WTC11 (cell line): ENCODE measurements at regions not wholly inside any gene's neighbourhood (a gene's known extent, or its start where the extent isn't known, plus 50 kb on each side); places are given as distances from the start of the nearest gene placed in this dataset.

Experiments
- ATAC-seq: fragments of 200-7000 bp; cut with Tn5 transposase; 2 replicates; pipeline ENCODE4 v1.10.0; 2021; ENCODE audit warnings: mild to moderate bottlenecking, moderate library complexity
- CTCF ChIA-PET: fragments of 300-600 bp; sonication (Branson Sonifier 250); formaldehyde crosslinking; loops from one replicate; lab custom pipeline; 2021; ENCODE audit warnings: antibody characterized with exemption; lab: Charles Lee
- POLR2A ChIA-PET: fragments of 350-600 bp; sonication (Branson Sonifier 250); formaldehyde crosslinking; loops from one replicate; lab custom pipeline; 2021; ENCODE audit warnings: antibody characterized with exemption; lab: Charles Lee
- DNase-seq: peaks from one replicate; pipeline ENCODE4 v3.0.0; 2021; ENCODE audit warnings: low spot score
- H3K27ac Mint-ChIP-seq: 2 replicates; pipeline ENCODE4 v1.8.0; 2021; ENCODE audit warnings: mixed read lengths
- H3K27me3 Mint-ChIP-seq: 2 replicates; pipeline ENCODE4 v1.8.0; 2021; ENCODE audit warnings: low read depth, mild to moderate bottlenecking, moderate library complexity, mixed read lengths
- H3K36me3 Mint-ChIP-seq: 2 replicates; pipeline ENCODE4 v1.8.0; 2021; ENCODE audit warnings: mixed read lengths
- H3K4me1 Mint-ChIP-seq: 2 replicates; pipeline ENCODE4 v1.8.0; 2022; ENCODE audit warnings: mixed read lengths
- H3K4me3 Mint-ChIP-seq: 2 replicates; pipeline ENCODE4 v1.8.0; 2021; ENCODE audit warnings: mild to moderate bottlenecking, moderate library complexity, mixed read lengths
- H3K9me3 Mint-ChIP-seq: 2 replicates; pipeline ENCODE4 v1.8.0; 2021; ENCODE audit warnings: mixed read lengths
- CBFB ChIP-seq: sonication (generic); formaldehyde crosslinking; IDR thresholded peaks from 2 replicates; pipeline ENCODE4 v1.8.1; 2022; ENCODE audit warnings: mild to moderate bottlenecking, low read depth, missing genetic modification reagents
- EMX1 ChIP-seq: fragments of 250-450 bp; sonication (Bioruptor Pico); IDR thresholded peaks from 2 replicates; pipeline ENCODE4 v1.8.0; 2021; ENCODE audit warnings: mild to moderate bottlenecking
- ESRRA ChIP-seq: sonication (generic); formaldehyde crosslinking; IDR thresholded peaks from 2 replicates; pipeline ENCODE4 v1.8.1; 2022; ENCODE audit warnings: mild to moderate bottlenecking, missing genetic modification reagents, borderline replicate concordance
- FOXK1 ChIP-seq: sonication (generic); formaldehyde crosslinking; IDR thresholded peaks from 2 replicates; pipeline ENCODE4 v1.8.0; 2022; ENCODE audit warnings: mild to moderate bottlenecking, moderate library complexity, missing genetic modification reagents
- HMGA2 ChIP-seq: fragments of 250-450 bp; sonication (Bioruptor Pico); IDR thresholded peaks from 2 replicates; pipeline ENCODE4 v1.4.0; 2021; ENCODE audit warnings: mild to moderate bottlenecking, moderate library complexity
- RELA ChIP-seq: sonication (generic); formaldehyde crosslinking; IDR thresholded peaks from 2 replicates; pipeline ENCODE4 v1.8.1; 2022; ENCODE audit warnings: missing genetic modification reagents, mild to moderate bottlenecking, borderline replicate concordance
- SMAD3 ChIP-seq: sonication (generic); formaldehyde crosslinking; IDR thresholded peaks from 2 replicates; pipeline ENCODE4 v1.8.0; 2022; ENCODE audit warnings: missing genetic modification reagents, mild to moderate bottlenecking, borderline replicate concordance
- SMAD4 ChIP-seq: sonication (generic); formaldehyde crosslinking; IDR thresholded peaks from 2 replicates; pipeline ENCODE4 v1.8.0; 2022; ENCODE audit warnings: mild to moderate bottlenecking, missing genetic modification reagents
- ZBTB21 ChIP-seq: sonication (generic); formaldehyde crosslinking; IDR thresholded peaks from 2 replicates; pipeline ENCODE4 v1.8.1; 2023; ENCODE audit warnings: mild to moderate bottlenecking, missing genetic modification reagents, borderline replicate concordance
- ZNF219 ChIP-seq: sonication (generic); formaldehyde crosslinking; IDR thresholded peaks from 2 replicates; pipeline ENCODE4 v1.8.0; 2023; ENCODE audit warnings: missing genetic modification reagents, mild to moderate bottlenecking, borderline replicate concordance
- ZNF423 ChIP-seq: fragments of 250-450 bp; sonication (Bioruptor Pico); IDR thresholded peaks from 2 replicates; pipeline ENCODE4 v2.1.2; 2022; ENCODE audit warnings: mild to moderate bottlenecking, moderate library complexity
- TF ChIP-seq, protein P1 (sequence below): fragments of 250-450 bp; sonication (Bioruptor Pico); conservative IDR thresholded peaks from 2 replicates; pipeline ENCODE4 v1.9.0; 2021; ENCODE audit warnings: mild to moderate bottlenecking
- TF ChIP-seq, protein P2 (sequence below): sonication (generic); formaldehyde crosslinking; IDR thresholded peaks from 2 replicates; pipeline ENCODE4 v1.8.0; 2023; ENCODE audit warnings: missing genetic modification reagents, mild to moderate bottlenecking, borderline replicate concordance
- TF ChIP-seq, protein P3 (sequence below): fragments of 250-450 bp; sonication (Bioruptor Pico); IDR thresholded peaks from 2 replicates; pipeline ENCODE4 v1.9.0; 2021; ENCODE audit warnings: mild to moderate bottlenecking, borderline replicate concordance
- TF ChIP-seq, protein P4 (sequence below): sonication (generic); formaldehyde crosslinking; IDR thresholded peaks from 2 replicates; pipeline ENCODE4 v1.8.0; 2022; ENCODE audit warnings: mild to moderate bottlenecking, missing genetic modification reagents
- TF ChIP-seq, protein P5 (sequence below): fragments of 250-450 bp; sonication (Bioruptor Pico); IDR thresholded peaks from 2 replicates; pipeline ENCODE4 v1.9.0; 2021; ENCODE audit warnings: moderate library complexity, mild to moderate bottlenecking, inconsistent platforms, borderline replicate concordance
- TF ChIP-seq, protein P6 (sequence below): fragments of 250-450 bp; sonication (Bioruptor Pico); IDR thresholded peaks from 2 replicates; pipeline ENCODE4 v2.1.2; 2022; ENCODE audit warnings: mild to moderate bottlenecking, moderate library complexity
- TF ChIP-seq, protein P7 (sequence below): sonication (generic); formaldehyde crosslinking; IDR thresholded peaks from 2 replicates; pipeline ENCODE4 v1.8.1; 2023; ENCODE audit warnings: mild to moderate bottlenecking, missing genetic modification reagents

DNA sequence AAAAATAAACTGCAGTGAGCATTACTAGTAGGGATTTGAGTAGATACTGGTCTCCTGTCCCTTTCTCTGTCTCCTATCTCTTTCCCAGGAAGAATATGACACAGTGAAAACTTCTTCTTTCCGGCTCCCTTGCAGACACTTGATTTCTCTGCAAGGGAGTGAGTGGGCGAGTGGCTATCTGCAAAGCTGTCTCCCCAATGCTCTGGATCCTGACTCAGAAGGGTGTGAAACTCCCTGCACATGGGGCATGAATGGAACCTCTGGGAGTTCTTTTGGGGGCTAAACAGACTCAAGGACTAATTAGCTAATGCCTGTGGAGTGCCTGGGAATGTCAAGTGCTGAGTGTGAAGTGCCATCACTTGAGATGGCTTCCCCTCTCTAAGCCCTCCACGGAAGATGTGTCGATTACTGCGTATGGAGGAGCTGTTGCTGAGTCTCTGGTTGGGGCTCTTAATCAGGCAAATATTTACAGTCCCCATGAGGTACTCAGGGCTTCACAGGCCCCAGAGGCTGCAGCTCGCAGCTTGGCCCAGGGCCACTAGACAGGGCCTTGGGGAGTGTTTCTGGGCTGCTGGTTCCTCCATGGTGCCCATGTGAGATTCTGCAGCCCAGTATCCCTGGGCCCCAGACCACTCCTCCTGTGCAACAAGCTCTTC lies 139.8 kb downstream of the RPS24 start:
- Mint-ChIP-seq H3K4me3 (no peak overlapping the region), H3K9me3 (peaks cover 12% of the 10 kb centered on the region; the same call in 1 of the 2 replicates), H3K4me1 (peaks cover 55% of the 10 kb centered on the region), H3K36me3 (no peaks in the 10 kb centered on the region), H3K27me3 (peaks cover 11% of the 10 kb centered on the region), H3K27ac (no peak overlapping the region)
- TF ChIP-seq, protein P1, sequence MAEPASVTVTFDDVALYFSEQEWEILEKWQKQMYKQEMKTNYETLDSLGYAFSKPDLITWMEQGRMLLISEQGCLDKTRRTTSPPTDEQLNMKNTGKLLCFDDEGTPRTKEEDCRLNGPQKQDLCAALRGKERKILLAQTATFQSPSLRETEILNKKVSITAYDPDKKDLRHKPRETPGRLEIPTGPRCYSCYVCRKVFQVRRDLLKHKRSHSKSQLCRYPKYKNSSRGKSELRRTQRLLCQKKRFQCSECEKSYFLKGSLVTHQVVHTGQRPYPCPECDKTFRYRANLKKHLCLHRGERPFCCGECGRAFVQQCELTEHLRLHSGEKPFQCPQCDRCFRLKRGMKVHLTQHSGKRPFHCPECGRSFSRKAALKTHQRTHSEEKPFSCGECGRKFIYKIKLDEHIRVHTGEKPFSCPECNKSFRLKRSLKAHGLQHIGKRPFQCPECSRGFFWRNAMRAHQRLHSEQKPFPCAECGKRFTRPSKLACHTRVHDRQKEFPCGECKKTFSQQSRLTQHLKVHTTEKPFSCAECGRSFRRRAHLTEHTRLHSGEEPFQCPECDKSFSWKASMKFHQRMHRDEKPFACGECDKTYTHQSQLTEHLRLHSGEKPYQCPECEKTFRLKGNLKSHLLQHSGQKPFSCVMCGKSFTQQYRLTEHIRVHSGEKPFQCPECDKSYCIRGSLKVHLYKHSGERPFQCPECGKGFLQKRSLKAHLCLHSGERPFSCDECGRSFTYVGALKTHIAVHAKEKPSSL: no peak
- TF ChIP-seq, protein P2, sequence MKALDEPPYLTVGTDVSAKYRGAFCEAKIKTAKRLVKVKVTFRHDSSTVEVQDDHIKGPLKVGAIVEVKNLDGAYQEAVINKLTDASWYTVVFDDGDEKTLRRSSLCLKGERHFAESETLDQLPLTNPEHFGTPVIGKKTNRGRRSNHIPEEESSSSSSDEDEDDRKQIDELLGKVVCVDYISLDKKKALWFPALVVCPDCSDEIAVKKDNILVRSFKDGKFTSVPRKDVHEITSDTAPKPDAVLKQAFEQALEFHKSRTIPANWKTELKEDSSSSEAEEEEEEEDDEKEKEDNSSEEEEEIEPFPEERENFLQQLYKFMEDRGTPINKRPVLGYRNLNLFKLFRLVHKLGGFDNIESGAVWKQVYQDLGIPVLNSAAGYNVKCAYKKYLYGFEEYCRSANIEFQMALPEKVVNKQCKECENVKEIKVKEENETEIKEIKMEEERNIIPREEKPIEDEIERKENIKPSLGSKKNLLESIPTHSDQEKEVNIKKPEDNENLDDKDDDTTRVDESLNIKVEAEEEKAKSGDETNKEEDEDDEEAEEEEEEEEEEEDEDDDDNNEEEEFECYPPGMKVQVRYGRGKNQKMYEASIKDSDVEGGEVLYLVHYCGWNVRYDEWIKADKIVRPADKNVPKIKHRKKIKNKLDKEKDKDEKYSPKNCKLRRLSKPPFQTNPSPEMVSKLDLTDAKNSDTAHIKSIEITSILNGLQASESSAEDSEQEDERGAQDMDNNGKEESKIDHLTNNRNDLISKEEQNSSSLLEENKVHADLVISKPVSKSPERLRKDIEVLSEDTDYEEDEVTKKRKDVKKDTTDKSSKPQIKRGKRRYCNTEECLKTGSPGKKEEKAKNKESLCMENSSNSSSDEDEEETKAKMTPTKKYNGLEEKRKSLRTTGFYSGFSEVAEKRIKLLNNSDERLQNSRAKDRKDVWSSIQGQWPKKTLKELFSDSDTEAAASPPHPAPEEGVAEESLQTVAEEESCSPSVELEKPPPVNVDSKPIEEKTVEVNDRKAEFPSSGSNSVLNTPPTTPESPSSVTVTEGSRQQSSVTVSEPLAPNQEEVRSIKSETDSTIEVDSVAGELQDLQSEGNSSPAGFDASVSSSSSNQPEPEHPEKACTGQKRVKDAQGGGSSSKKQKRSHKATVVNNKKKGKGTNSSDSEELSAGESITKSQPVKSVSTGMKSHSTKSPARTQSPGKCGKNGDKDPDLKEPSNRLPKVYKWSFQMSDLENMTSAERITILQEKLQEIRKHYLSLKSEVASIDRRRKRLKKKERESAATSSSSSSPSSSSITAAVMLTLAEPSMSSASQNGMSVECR: no peak
- TF ChIP-seq SMAD3 (CRISPR knock-in tag) (no peak), CBFB (no peak), ESRRA (CRISPR knock-in tag) (no peak), ZBTB21 (CRISPR knock-in tag) (no peak)
- TF ChIP-seq, protein P3, sequence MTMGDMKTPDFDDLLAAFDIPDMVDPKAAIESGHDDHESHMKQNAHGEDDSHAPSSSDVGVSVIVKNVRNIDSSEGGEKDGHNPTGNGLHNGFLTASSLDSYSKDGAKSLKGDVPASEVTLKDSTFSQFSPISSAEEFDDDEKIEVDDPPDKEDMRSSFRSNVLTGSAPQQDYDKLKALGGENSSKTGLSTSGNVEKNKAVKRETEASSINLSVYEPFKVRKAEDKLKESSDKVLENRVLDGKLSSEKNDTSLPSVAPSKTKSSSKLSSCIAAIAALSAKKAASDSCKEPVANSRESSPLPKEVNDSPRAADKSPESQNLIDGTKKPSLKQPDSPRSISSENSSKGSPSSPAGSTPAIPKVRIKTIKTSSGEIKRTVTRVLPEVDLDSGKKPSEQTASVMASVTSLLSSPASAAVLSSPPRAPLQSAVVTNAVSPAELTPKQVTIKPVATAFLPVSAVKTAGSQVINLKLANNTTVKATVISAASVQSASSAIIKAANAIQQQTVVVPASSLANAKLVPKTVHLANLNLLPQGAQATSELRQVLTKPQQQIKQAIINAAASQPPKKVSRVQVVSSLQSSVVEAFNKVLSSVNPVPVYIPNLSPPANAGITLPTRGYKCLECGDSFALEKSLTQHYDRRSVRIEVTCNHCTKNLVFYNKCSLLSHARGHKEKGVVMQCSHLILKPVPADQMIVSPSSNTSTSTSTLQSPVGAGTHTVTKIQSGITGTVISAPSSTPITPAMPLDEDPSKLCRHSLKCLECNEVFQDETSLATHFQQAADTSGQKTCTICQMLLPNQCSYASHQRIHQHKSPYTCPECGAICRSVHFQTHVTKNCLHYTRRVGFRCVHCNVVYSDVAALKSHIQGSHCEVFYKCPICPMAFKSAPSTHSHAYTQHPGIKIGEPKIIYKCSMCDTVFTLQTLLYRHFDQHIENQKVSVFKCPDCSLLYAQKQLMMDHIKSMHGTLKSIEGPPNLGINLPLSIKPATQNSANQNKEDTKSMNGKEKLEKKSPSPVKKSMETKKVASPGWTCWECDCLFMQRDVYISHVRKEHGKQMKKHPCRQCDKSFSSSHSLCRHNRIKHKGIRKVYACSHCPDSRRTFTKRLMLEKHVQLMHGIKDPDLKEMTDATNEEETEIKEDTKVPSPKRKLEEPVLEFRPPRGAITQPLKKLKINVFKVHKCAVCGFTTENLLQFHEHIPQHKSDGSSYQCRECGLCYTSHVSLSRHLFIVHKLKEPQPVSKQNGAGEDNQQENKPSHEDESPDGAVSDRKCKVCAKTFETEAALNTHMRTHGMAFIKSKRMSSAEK: no peak
- TF ChIP-seq, protein P4, sequence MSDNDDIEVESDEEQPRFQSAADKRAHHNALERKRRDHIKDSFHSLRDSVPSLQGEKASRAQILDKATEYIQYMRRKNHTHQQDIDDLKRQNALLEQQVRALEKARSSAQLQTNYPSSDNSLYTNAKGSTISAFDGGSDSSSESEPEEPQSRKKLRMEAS (CRISPR knock-in tag): no peak
- POLR2A ChIA-PET: no interaction called here
- CTCF ChIA-PET: interaction anchor here (0.8 kb wide), 1 partner anchor 128 kb away, joined by 5 read pairs; no protein-coding TSS in a partner anchor
- DNase-seq (no peak), ATAC-seq (no peak)

DNA sequence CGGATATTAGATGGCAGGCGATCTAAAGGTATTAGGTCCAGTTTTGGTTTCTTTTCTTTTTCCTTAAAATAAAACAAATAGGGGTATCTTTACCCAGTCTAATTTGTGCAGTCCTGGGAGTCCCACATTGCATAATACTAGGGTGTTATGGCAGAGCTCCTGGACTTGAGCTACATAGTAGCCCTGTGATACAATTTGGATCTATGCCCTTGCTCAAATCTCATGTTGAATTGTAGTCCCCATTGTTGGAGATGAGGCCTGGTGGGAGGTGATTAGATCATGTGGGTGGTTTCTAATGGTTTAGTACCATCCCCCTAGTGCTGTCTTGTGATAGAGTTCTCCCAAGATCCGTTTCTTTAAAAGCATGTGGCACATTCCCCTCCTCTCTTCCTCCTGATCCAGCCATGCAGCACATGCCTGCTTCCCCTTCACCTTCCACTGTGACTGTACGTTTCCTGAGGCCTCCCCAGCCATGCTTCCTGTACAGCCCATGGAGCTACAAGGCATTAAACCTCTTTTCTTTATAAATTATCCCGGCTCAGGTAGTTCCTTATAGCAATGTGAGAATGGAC lies 141.9 kb downstream of the RPS24 start:
- ATAC-seq: no peak
- H3K4me3 Mint-ChIP-seq: no peak overlapping the region
- peaks cover 11% of the 10 kb centered on the region for H3K27me3 Mint-ChIP-seq
- DNase-seq: no peak
- H3K36me3 Mint-ChIP-seq: no peaks in the 10 kb centered on the region
- H3K4me1 Mint-ChIP-seq: peaks cover 61% of the 10 kb centered on the region
- H3K27ac Mint-ChIP-seq: no peak overlapping the region
- ChIA-PET CTCF (interaction anchor here (1.3 kb wide), 1 partner anchor 128 kb away, joined by 3 read pairs; no protein-coding TSS in a partner anchor), POLR2A (no interaction called here)
- H3K9me3 Mint-ChIP-seq: no peaks in the 10 kb centered on the region
- TF ChIP-seq RELA (CRISPR knock-in tag) (no peak), ZNF423 (CRISPR knock-in tag) (no peak), HMGA2 (CRISPR knock-in tag) (no peak), ESRRA (CRISPR knock-in tag) (no peak), EMX1 (CRISPR knock-in tag) (no peak), SMAD4 (CRISPR knock-in tag) (no peak), ZNF219 (CRISPR knock-in tag) (no peak), FOXK1 (CRISPR knock-in tag) (no peak)
- TF ChIP-seq, protein P5, sequence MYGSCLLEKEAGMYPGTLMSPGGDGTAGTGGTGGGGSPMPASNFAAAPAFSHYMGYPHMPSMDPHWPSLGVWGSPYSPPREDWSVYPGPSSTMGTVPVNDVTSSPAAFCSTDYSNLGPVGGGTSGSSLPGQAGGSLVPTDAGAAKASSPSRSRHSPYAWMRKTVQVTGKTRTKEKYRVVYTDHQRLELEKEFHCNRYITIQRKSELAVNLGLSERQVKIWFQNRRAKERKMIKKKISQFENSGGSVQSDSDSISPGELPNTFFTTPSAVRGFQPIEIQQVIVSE (CRISPR knock-in tag): no peak
- TF ChIP-seq, protein P6, sequence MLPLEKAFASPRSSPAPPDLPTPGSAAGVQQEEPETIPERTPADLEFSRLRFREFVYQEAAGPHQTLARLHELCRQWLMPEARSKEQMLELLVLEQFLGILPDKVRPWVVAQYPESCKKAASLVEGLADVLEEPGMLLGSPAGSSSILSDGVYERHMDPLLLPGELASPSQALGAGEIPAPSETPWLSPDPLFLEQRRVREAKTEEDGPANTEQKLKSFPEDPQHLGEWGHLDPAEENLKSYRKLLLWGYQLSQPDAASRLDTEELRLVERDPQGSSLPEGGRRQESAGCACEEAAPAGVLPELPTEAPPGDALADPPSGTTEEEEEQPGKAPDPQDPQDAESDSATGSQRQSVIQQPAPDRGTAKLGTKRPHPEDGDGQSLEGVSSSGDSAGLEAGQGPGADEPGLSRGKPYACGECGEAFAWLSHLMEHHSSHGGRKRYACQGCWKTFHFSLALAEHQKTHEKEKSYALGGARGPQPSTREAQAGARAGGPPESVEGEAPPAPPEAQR: no peak
- TF ChIP-seq, protein P7, sequence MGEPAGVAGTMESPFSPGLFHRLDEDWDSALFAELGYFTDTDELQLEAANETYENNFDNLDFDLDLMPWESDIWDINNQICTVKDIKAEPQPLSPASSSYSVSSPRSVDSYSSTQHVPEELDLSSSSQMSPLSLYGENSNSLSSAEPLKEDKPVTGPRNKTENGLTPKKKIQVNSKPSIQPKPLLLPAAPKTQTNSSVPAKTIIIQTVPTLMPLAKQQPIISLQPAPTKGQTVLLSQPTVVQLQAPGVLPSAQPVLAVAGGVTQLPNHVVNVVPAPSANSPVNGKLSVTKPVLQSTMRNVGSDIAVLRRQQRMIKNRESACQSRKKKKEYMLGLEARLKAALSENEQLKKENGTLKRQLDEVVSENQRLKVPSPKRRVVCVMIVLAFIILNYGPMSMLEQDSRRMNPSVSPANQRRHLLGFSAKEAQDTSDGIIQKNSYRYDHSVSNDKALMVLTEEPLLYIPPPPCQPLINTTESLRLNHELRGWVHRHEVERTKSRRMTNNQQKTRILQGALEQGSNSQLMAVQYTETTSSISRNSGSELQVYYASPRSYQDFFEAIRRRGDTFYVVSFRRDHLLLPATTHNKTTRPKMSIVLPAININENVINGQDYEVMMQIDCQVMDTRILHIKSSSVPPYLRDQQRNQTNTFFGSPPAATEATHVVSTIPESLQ (CRISPR knock-in tag): no peak
